PFSK-1 (cell line): ENCODE measurements at regions not wholly inside any gene's neighbourhood (a gene's known extent, or its start where the extent isn't known, plus 50 kb on each side); places are given as distances from the start of the nearest gene placed in this dataset.

Experiments used
- FOXP2 ChIP-seq: optimal IDR thresholded peaks from 2 replicates; pipeline ENCODE3; 2011; ENCODE audit warnings: borderline replicate concordance, control low read depth, inconsistent platforms; ENCODE audit not compliant: insufficient read depth; ENCODE audit errors: extremely low read length, extremely low read depth
- POLR2AphosphoS5 ChIP-seq: IDR thresholded peaks from 2 replicates; pipeline ENCODE4 v1.6.1; 2012; ENCODE audit warnings: low read depth, mild to moderate bottlenecking, control low read depth, low read length, moderate library complexity
- REST ChIP-seq, 2 experiments: IDR thresholded peaks; 2 replicates each; pipeline versions ENCODE4 v1.6.1 to v1.8.0; 2011 to 2012; ENCODE audit warnings: low read depth in 2 of 2, low read length in 2 of 2, control low read depth in 1 of 2, inconsistent platforms in 1 of 2, mild to moderate bottlenecking in 1 of 2, moderate library complexity in 1 of 2; ENCODE audit not compliant: insufficient read depth in 1 of 2
- SIN3A ChIP-seq: IDR thresholded peaks from 2 replicates; pipeline ENCODE4 v1.6.1; 2012; ENCODE audit warnings: mild to moderate bottlenecking, low read length, moderate library complexity, borderline replicate concordance; ENCODE audit not compliant: insufficient read depth
- TAF1 ChIP-seq: IDR thresholded peaks from 2 replicates; pipeline ENCODE4 v1.6.1; 2012; ENCODE audit warnings: low read length, control low read depth, borderline replicate concordance; ENCODE audit not compliant: insufficient read depth

GRCh38 chr9:85451680-85452079 is 290.1 kb downstream of the AGTPBP1 start:
- TF ChIP-seq TAF1 (no peak), FOXP2 (no peak), SIN3A (no peak), REST (IDR thresholded peaks at IDR 0.05; ENCODE audit: insufficient read depth in 1 of 2, low read depth in 2 of 2, low read length in 2 of 2) (no peak), POLR2AphosphoS5 (no peak)

GRCh38 chr9:85445887-85446286 is 295.9 kb downstream of the AGTPBP1 start:
- no peak for TF ChIP-seq FOXP2
- TF ChIP-seq SIN3A, result no peak
- TF ChIP-seq POLR2AphosphoS5, result no peak
- no peak for TF ChIP-seq REST (IDR thresholded peaks at IDR 0.05; ENCODE audit: insufficient read depth in 1 of 2, low read depth in 2 of 2, low read length in 2 of 2)
- TF ChIP-seq TAF1, result no peak

- TF ChIP-seq TAF1 (no peak), SIN3A (no peak), POLR2AphosphoS5 (no peak), REST (IDR thresholded peaks at IDR 0.05; ENCODE audit: insufficient read depth in 1 of 2, low read depth in 2 of 2, low read length in 2 of 2) (no peak), FOXP2 (no peak)
Measured at GRCh38 chr9:85444243-85444642, 297.5 kb downstream of the AGTPBP1 start.

GRCh38 chr9:85443190-85443598 is 298.6 kb downstream of the AGTPBP1 start:
- TF ChIP-seq POLR2AphosphoS5, result no peak
- TF ChIP-seq TAF1, result no peak
- no peak for TF ChIP-seq SIN3A
- TF ChIP-seq REST (IDR thresholded peaks at IDR 0.05; ENCODE audit: insufficient read depth in 1 of 2, low read depth in 2 of 2, low read length in 2 of 2), result no peak
- TF ChIP-seq FOXP2, result no peak

GRCh38 chr9:85439791-85440190 is 302.0 kb downstream of the AGTPBP1 start:
- TF ChIP-seq SIN3A (no peak), TAF1 (no peak), FOXP2 (no peak), POLR2AphosphoS5 (no peak), REST (IDR thresholded peaks at IDR 0.05; ENCODE audit: insufficient read depth in 1 of 2, low read depth in 2 of 2, low read length in 2 of 2) (no peak)
